ENCODE measurements at regions not wholly inside any gene's neighbourhood (a gene's known extent, or its start where the extent isn't known, plus 50 kb on each side); places are given as distances from the start of the nearest gene placed in this dataset.

GRCh38 chr10:8581521-8582225 lies 527.2 kb downstream of the GATA3 start:
- Histone ChIP-seq H3K9ac (no peak overlapping the region), H3K27ac (no peak overlapping the region), H3F3A (ENCODE audit: low read depth) (no peaks in the 10 kb centered on the region), H3K27me3 (no peaks in the 10 kb centered on the region), H3K4me1 (no peaks in the 10 kb centered on the region), H3K36me3 (no peaks in the 10 kb centered on the region), H3K9me3 (ENCODE audit: low read depth) (no peaks in the 10 kb centered on the region), H3K79me2 (ENCODE audit: low read depth) (no peaks in the 10 kb centered on the region), H2AFZ (replicated peaks) (no peak overlapping the region), H3K4me2 (no peak overlapping the region), H4K20me1 (ENCODE audit: low read depth) (no peaks in the 10 kb centered on the region), H3K4me3 (no peak overlapping the region)
- H3K4me1 Mint-ChIP-seq: peaks cover 11% of the 10 kb centered on the region
- no peaks in the 10 kb centered on the region for H3K9me3 Mint-ChIP-seq
- TF ChIP-seq CTCF (IDR thresholded peaks at IDR 0.05) (no peak), EZH2phosphoT487 (IDR thresholded peaks at IDR 0.05) (no peak), EZH2 (IDR thresholded peaks at IDR 0.05) (no peak)
- no peak overlapping the region for H3K27ac Mint-ChIP-seq
- no peaks in the 10 kb centered on the region for H3K36me3 Mint-ChIP-seq
- H3K4me3 Mint-ChIP-seq: no peak overlapping the region
- no peaks in the 10 kb centered on the region for H3K27me3 Mint-ChIP-seq (ENCODE audit: insufficient read depth, low read depth)
- DNase-seq (ENCODE audit: low spot score): peak; percentile 7

- H3K4me1 Mint-ChIP-seq: peaks cover 11% of the 10 kb centered on the region
Observed at GRCh38 chr10:8583096-8583495, 528.6 kb downstream of the GATA3 start.

GRCh38 chr10:8584666-8585065 lies 530.2 kb downstream of the GATA3 start:
- H3K4me3 ChIP-seq: no peak overlapping the region
- H3K9ac ChIP-seq: no peak overlapping the region
- H3F3A ChIP-seq (ENCODE audit: low read depth): no peaks in the 10 kb centered on the region
- no peaks in the 10 kb centered on the region for H3K27me3 Mint-ChIP-seq (ENCODE audit: insufficient read depth, low read depth)
- no peak overlapping the region for H3K4me3 Mint-ChIP-seq
- H3K27me3 ChIP-seq: no peaks in the 10 kb centered on the region
- TF ChIP-seq EZH2phosphoT487 (IDR thresholded peaks at IDR 0.05) (no peak), CTCF (IDR thresholded peaks at IDR 0.05) (no peak), EZH2 (IDR thresholded peaks at IDR 0.05) (no peak)
- H3K36me3 ChIP-seq: no peaks in the 10 kb centered on the region
- no peaks in the 10 kb centered on the region for H3K36me3 Mint-ChIP-seq
- H3K4me2 ChIP-seq: no peak overlapping the region
- no peaks in the 10 kb centered on the region for H3K9me3 ChIP-seq (ENCODE audit: low read depth)
- H3K27ac Mint-ChIP-seq: no peak overlapping the region
- no peak overlapping the region for H2AFZ ChIP-seq (replicated peaks)
- no peaks in the 10 kb centered on the region for H4K20me1 ChIP-seq (ENCODE audit: low read depth)
- no peaks in the 10 kb centered on the region for H3K9me3 Mint-ChIP-seq
- H3K79me2 ChIP-seq (ENCODE audit: low read depth): no peaks in the 10 kb centered on the region
- no peaks in the 10 kb centered on the region for H3K4me1 ChIP-seq
- H3K27ac ChIP-seq: no peak overlapping the region
- no peak for DNase-seq (ENCODE audit: low spot score)
- peaks cover 11% of the 10 kb centered on the region for H3K4me1 Mint-ChIP-seq

More at GRCh38 chr10:8583096-8583495, 528.6 kb downstream of the GATA3 start:
- Histone ChIP-seq H3K9ac (no peak overlapping the region), H3K27me3 (no peaks in the 10 kb centered on the region), H3K4me2 (no peak overlapping the region), H2AFZ (replicated peaks) (no peak overlapping the region), H4K20me1 (ENCODE audit: low read depth) (no peaks in the 10 kb centered on the region), H3K9me3 (ENCODE audit: low read depth) (no peaks in the 10 kb centered on the region), H3F3A (ENCODE audit: low read depth) (no peaks in the 10 kb centered on the region), H3K36me3 (no peaks in the 10 kb centered on the region), H3K4me1 (no peaks in the 10 kb centered on the region), H3K79me2 (ENCODE audit: low read depth) (no peaks in the 10 kb centered on the region), H3K4me3 (no peak overlapping the region), H3K27ac (no peak overlapping the region)
- Mint-ChIP-seq H3K4me3 (no peak overlapping the region), H3K36me3 (no peaks in the 10 kb centered on the region), H3K27me3 (ENCODE audit: insufficient read depth, low read depth) (no peaks in the 10 kb centered on the region), H3K9me3 (no peaks in the 10 kb centered on the region), H3K27ac (no peak overlapping the region)
- TF ChIP-seq EZH2phosphoT487 (IDR thresholded peaks at IDR 0.05): no peak
- no peak for TF ChIP-seq EZH2 (IDR thresholded peaks at IDR 0.05)
- no peak for TF ChIP-seq CTCF (IDR thresholded peaks at IDR 0.05)
- no peak for DNase-seq (ENCODE audit: low spot score)

All from neural progenitor cell (in vitro differentiated cells).